Choroid plexus epithelial cell (primary cell): ENCODE measurements at regions not wholly inside any gene's neighbourhood (a gene's known extent, or its start where the extent isn't known, plus 50 kb on each side); places are given as distances from the start of the nearest gene placed in this dataset.

Source experiments
- DNase-seq: peaks from one replicate; pipeline ENCODE4 v3.0.0-alpha.2; 2010; ENCODE audit warnings: low read depth
- H3K4me3 ChIP-seq: 2 replicates; pipeline ENCODE4 v1.5.1; 2011; ENCODE audit warnings: low read depth, mild to moderate bottlenecking, control low read depth, low read length, moderate library complexity
- TF ChIP-seq, protein P1 (sequence below): conservative IDR thresholded peaks from 2 replicates; pipeline ENCODE4 v1.5.1; 2011; ENCODE audit warnings: low read depth, mild to moderate bottlenecking, control low read depth, inconsistent platforms, low read length, moderate library complexity

- no peak for DNase-seq
- H3K4me3 ChIP-seq, result no peak overlapping the region
- TF ChIP-seq, protein P1, sequence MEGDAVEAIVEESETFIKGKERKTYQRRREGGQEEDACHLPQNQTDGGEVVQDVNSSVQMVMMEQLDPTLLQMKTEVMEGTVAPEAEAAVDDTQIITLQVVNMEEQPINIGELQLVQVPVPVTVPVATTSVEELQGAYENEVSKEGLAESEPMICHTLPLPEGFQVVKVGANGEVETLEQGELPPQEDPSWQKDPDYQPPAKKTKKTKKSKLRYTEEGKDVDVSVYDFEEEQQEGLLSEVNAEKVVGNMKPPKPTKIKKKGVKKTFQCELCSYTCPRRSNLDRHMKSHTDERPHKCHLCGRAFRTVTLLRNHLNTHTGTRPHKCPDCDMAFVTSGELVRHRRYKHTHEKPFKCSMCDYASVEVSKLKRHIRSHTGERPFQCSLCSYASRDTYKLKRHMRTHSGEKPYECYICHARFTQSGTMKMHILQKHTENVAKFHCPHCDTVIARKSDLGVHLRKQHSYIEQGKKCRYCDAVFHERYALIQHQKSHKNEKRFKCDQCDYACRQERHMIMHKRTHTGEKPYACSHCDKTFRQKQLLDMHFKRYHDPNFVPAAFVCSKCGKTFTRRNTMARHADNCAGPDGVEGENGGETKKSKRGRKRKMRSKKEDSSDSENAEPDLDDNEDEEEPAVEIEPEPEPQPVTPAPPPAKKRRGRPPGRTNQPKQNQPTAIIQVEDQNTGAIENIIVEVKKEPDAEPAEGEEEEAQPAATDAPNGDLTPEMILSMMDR, result no peak
These were observed 455.0 kb upstream of the TCF4 start for GRCh38 chr18:56042915-56043536.

DNA sequence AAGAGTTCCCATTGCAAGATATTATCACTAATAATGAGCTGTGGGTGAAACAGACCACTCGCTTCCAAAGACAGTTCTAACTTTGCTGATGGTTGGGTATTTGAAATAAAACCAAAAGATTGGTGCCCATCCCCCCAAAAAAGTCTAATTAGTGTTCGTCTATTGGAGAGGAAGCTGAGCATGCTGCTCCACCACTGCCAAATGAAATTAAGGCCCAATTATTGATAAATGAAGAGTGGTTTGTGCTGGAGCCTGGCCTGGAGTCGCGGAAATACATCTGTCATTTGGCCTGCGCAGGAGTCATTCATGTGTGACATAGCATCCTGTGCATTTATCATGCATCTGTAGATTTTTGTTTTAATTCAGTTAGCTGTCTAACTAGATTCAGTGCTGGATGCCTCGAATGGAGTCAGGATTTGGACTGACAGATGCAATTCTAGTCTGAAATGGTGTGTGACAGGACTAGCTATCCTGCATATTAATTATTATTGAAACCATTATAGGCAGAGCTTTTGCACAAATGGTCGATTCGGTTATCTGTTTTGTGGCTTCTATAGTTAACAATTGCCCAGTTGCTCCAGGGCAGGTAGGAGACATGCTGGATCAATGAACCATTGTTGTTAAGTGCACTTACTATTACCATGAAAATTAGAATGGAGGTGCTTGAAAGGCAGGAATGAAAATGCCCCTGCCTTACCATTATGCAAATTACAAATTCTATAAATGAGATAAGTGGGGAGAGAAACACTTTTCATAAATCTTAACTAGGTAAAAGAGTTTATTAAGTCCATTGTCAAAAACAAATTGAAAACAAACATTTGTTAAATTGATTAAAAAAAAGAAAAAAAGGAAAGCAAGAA lies 450.4 kb upstream of the TCF4 start:
- H3K4me3 ChIP-seq, result no peak overlapping the region
- no peak for DNase-seq
- TF ChIP-seq, protein P1, result no peak

DNA sequence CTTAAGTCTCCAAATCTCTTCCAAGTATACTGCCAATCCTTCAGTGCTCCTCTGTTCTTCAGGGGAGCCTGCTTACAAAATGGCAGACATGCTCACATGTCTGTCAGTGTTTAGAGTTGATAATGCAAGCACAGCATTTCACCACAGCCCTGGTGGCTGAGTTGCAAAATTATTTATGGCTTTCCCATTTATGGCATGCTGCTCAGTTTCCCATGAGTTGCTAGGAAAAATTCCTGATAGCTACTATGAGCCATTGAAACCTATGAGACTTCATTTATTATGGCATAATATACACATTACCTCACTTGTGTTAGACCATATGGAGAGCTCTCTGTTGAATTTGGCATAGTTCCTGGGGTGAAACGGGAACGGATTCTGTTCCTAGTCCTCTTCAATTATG lies 448.7 kb upstream of the TCF4 start:
- TF ChIP-seq, protein P1, result no peak
- no peak for DNase-seq

DNA sequence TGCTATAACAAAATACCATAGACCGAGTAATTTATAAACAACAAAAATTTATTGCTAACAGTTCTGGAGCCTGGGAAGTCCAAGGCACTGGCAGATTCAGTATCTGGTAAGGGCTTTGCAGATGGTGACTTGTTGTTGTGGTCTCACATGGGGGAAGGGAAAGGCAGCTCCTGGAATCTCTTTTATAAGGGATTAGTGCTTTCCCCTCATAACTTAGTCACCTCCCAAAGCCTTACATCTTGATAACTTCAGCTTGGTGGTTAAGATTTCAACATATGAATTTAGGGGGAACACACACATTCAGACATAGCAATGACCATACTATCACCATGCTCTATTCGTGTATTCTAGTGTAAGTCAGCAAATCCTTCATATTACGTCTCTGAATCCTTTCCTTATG lies 447.6 kb upstream of the TCF4 start:
- no peak for DNase-seq
- TF ChIP-seq, protein P1, result no peak
- H3K4me3 ChIP-seq, result no peak overlapping the region

More for the DNA sequence above, 448.7 kb upstream of the TCF4 start:
- no peak overlapping the region for H3K4me3 ChIP-seq

DNA sequence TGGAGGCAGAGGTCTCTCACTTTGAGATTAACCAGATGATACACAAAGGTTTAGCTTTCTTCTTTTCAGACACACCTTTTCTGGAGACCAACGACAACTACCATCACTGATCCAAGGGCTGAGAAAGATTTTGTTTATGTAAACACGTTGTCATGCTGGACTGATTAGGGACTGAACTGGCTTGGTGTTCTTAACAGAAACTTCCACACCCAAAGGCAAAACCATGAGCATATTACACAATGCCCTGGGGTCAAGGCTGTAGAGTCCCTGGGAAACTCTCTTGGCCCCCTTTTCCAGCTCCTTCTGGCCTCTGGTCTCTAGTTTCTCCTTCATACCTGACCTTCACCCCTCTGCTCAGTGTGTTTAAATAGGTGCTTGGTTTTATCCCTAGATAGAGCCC lies 447.0 kb upstream of the TCF4 start:
- TF ChIP-seq, protein P1, result no peak
- no peak overlapping the region for H3K4me3 ChIP-seq
- DNase-seq, result no peak

DNA sequence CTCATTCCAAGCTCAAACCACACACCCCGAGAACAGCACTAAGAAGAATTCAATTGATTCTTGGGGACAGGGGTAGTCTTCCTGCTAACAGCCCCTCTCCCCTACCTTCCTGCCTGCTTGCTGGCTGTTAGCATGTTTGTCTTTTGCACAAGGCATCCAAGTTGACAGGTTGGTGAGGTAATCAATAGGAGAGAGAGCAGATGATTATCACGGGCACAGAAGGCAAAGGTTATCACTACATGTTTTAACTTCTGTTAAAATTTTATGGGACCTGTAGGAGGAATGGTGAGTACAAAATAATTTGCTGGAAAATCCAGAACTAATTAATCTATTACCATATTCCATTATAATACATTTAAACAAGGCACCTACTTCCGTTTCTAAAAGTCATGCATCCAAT lies 442.1 kb upstream of the TCF4 start:
- TF ChIP-seq, protein P1, result no peak
- no peak overlapping the region for H3K4me3 ChIP-seq
- DNase-seq, result no peak
